ENCODE measurements at regions not wholly inside any gene's neighbourhood (a gene's known extent, or its start where the extent isn't known, plus 50 kb on each side); places are given as distances from the start of the nearest gene placed in this dataset.

GRCh38 chr4:143054971-143055370 is 129.7 kb upstream of the USP38 start:
- H3K36me3 ChIP-seq (ENCODE audit: insufficient read depth, low read length): no peaks in the 10 kb centered on the region
- TF ChIP-seq EZH2 (IDR thresholded peaks at IDR 0.05; ENCODE audit: borderline replicate concordance, low read depth, low read length, severe bottlenecking): no peak
- TF ChIP-seq, protein P1, sequence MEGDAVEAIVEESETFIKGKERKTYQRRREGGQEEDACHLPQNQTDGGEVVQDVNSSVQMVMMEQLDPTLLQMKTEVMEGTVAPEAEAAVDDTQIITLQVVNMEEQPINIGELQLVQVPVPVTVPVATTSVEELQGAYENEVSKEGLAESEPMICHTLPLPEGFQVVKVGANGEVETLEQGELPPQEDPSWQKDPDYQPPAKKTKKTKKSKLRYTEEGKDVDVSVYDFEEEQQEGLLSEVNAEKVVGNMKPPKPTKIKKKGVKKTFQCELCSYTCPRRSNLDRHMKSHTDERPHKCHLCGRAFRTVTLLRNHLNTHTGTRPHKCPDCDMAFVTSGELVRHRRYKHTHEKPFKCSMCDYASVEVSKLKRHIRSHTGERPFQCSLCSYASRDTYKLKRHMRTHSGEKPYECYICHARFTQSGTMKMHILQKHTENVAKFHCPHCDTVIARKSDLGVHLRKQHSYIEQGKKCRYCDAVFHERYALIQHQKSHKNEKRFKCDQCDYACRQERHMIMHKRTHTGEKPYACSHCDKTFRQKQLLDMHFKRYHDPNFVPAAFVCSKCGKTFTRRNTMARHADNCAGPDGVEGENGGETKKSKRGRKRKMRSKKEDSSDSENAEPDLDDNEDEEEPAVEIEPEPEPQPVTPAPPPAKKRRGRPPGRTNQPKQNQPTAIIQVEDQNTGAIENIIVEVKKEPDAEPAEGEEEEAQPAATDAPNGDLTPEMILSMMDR (IDR thresholded peaks at IDR 0.05; ENCODE audit: borderline replicate concordance, extremely low read depth, low read length, poor library complexity, severe bottlenecking): no peak
- ATAC-seq (ENCODE audit: insufficient read depth, low read depth): no peak
- H3K79me2 ChIP-seq (ENCODE audit: insufficient read depth, low read length): no peaks in the 10 kb centered on the region
- no peak for DNase-seq
- no peak overlapping the region for H3K27ac ChIP-seq (ENCODE audit: low read length)
- H3K9ac ChIP-seq (ENCODE audit: low read depth, low read length): no peak overlapping the region
- no peak overlapping the region for H2AFZ ChIP-seq (ENCODE audit: low read depth, low read length)
- H4K20me1 ChIP-seq (ENCODE audit: insufficient read depth, low read length): no peaks in the 10 kb centered on the region
- H3K4me3 ChIP-seq (ENCODE audit: low read depth in 1 of 2, low read length in 2 of 2): no peak overlapping the region
- H3K9me3 ChIP-seq (ENCODE audit: insufficient read depth, low read length, severe bottlenecking): no peaks in the 10 kb centered on the region
- H3K4me2 ChIP-seq (ENCODE audit: insufficient read depth, low read length): no peak overlapping the region
- peaks cover under 1% of the 10 kb centered on the region for H3K27me3 ChIP-seq (ENCODE audit: insufficient read depth, low read length, poor library complexity)
- no peaks in the 10 kb centered on the region for H3K4me1 ChIP-seq (ENCODE audit: insufficient read depth, low read length)

GRCh38 chr4:143055997-143056396 is 128.7 kb upstream of the USP38 start:
- Histone ChIP-seq H3K79me2 (ENCODE audit: insufficient read depth, low read length) (no peaks in the 10 kb centered on the region), H3K9me3 (ENCODE audit: insufficient read depth, low read length, severe bottlenecking) (no peaks in the 10 kb centered on the region), H4K20me1 (ENCODE audit: insufficient read depth, low read length) (no peaks in the 10 kb centered on the region), H3K4me3 (ENCODE audit: low read depth in 1 of 2, low read length in 2 of 2) (no peak overlapping the region), H2AFZ (ENCODE audit: low read depth, low read length) (no peak overlapping the region), H3K4me1 (ENCODE audit: insufficient read depth, low read length) (no peaks in the 10 kb centered on the region), H3K4me2 (ENCODE audit: insufficient read depth, low read length) (no peak overlapping the region), H3K36me3 (ENCODE audit: insufficient read depth, low read length) (no peaks in the 10 kb centered on the region), H3K9ac (ENCODE audit: low read depth, low read length) (no peak overlapping the region), H3K27ac (ENCODE audit: low read length) (no peak overlapping the region), H3K27me3 (ENCODE audit: insufficient read depth, low read length, poor library complexity) (no peaks in the 10 kb centered on the region)
- ATAC-seq (ENCODE audit: insufficient read depth, low read depth): no peak
- no peak for DNase-seq
- TF ChIP-seq EZH2 (IDR thresholded peaks at IDR 0.05; ENCODE audit: borderline replicate concordance, low read depth, low read length, severe bottlenecking): no peak
- TF ChIP-seq, protein P1 (IDR thresholded peaks at IDR 0.05; ENCODE audit: borderline replicate concordance, extremely low read depth, low read length, poor library complexity, severe bottlenecking): no peak

GRCh38 chr4:143071351-143071750 is 113.4 kb upstream of the USP38 start:
- Histone ChIP-seq H3K4me2 (ENCODE audit: insufficient read depth, low read length) (no peak overlapping the region), H3K4me3 (ENCODE audit: low read depth in 1 of 2, low read length in 2 of 2) (no peak overlapping the region), H3K27me3 (ENCODE audit: insufficient read depth, low read length, poor library complexity) (no peaks in the 10 kb centered on the region), H3K9me3 (ENCODE audit: insufficient read depth, low read length, severe bottlenecking) (no peaks in the 10 kb centered on the region), H3K27ac (ENCODE audit: low read length) (no peak overlapping the region), H3K9ac (ENCODE audit: low read depth, low read length) (no peak overlapping the region), H3K4me1 (ENCODE audit: insufficient read depth, low read length) (no peaks in the 10 kb centered on the region), H3K79me2 (ENCODE audit: insufficient read depth, low read length) (no peaks in the 10 kb centered on the region), H2AFZ (ENCODE audit: low read depth, low read length) (no peak overlapping the region), H4K20me1 (ENCODE audit: insufficient read depth, low read length) (no peaks in the 10 kb centered on the region), H3K36me3 (ENCODE audit: insufficient read depth, low read length) (no peaks in the 10 kb centered on the region)
- DNase-seq (no peak), ATAC-seq (ENCODE audit: insufficient read depth, low read depth) (no peak)
- TF ChIP-seq, protein P1 (IDR thresholded peaks at IDR 0.05; ENCODE audit: borderline replicate concordance, extremely low read depth, low read length, poor library complexity, severe bottlenecking): no peak
- no peak for TF ChIP-seq EZH2 (IDR thresholded peaks at IDR 0.05; ENCODE audit: borderline replicate concordance, low read depth, low read length, severe bottlenecking)

DNA sequence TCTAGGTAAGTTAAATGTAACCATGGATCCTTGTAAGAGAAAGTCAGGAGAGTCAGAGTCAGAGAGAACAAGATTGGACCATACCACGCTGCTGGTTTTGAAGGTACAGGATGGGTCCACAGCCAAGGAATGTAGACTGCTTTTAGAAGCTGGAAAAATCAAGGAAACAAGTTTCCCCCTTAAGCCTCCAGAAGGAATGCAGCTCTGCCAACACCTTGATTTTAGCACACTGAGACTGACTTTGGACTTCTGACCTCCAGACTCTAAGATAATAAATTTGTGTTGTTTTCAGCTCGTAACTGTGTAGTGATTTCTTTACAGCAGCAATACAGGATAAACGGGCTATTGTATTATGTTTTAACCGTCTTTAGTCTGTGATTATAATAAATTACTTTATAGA is 108.0 kb upstream of the USP38 start:
- Histone ChIP-seq H3K4me2 (ENCODE audit: insufficient read depth, low read length) (no peak overlapping the region), H3K27ac (ENCODE audit: low read length) (no peak overlapping the region), H2AFZ (ENCODE audit: low read depth, low read length) (no peak overlapping the region), H3K79me2 (ENCODE audit: insufficient read depth, low read length) (no peaks in the 10 kb centered on the region), H3K4me1 (ENCODE audit: insufficient read depth, low read length) (no peaks in the 10 kb centered on the region), H3K9ac (ENCODE audit: low read depth, low read length) (no peak overlapping the region), H3K4me3 (ENCODE audit: low read depth in 1 of 2, low read length in 2 of 2) (no peak overlapping the region), H3K9me3 (ENCODE audit: insufficient read depth, low read length, severe bottlenecking) (no peaks in the 10 kb centered on the region), H3K27me3 (ENCODE audit: insufficient read depth, low read length, poor library complexity) (peaks cover 4% of the 10 kb centered on the region), H3K36me3 (ENCODE audit: insufficient read depth, low read length) (no peaks in the 10 kb centered on the region), H4K20me1 (ENCODE audit: insufficient read depth, low read length) (no peaks in the 10 kb centered on the region)
- no peak for TF ChIP-seq EZH2 (IDR thresholded peaks at IDR 0.05; ENCODE audit: borderline replicate concordance, low read depth, low read length, severe bottlenecking)
- TF ChIP-seq, protein P1 (IDR thresholded peaks at IDR 0.05; ENCODE audit: borderline replicate concordance, extremely low read depth, low read length, poor library complexity, severe bottlenecking): no peak
- no peak for DNase-seq
- no peak for ATAC-seq (ENCODE audit: insufficient read depth, low read depth)
